HG03571 (cell line): ENCODE measurements at regions not wholly inside any gene's neighbourhood (a gene's known extent, or its start where the extent isn't known, plus 50 kb on each side); places are given as distances from the start of the nearest gene placed in this dataset.

Experiments used
- ATAC-seq: cut with Tn5 transposase; IDR thresholded peaks from one replicate; pipeline ENCODE4 v1.9.1; 2021; ENCODE audit not compliant: unreplicated experiment

GRCh38 chr2:205902041-205902899 lies 183.7 kb downstream of the INO80D start:
- no peak for ATAC-seq

- no peak for ATAC-seq
Measured at GRCh38 chr2:205901491-205901890, 184.5 kb downstream of the INO80D start.

DNA sequence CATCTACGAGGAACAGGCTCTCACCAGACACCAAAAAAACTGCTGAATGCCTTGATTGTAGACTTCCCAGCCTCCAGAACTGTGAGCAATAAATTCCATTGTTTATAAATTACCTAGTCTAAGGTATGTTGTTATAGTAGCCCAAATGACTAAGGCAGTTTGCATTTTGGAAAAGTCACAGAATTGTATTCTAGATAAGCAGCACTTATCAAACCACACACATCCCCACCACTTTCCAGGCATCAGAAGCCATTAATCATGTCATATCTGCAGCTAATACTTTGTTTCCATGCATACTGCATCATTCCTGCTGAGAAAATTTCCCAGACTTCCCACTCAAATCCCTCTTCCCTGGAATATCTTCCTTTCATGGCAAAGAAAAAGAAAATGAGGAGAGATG lies 187.2 kb downstream of the INO80D start:
- no peak for ATAC-seq

DNA sequence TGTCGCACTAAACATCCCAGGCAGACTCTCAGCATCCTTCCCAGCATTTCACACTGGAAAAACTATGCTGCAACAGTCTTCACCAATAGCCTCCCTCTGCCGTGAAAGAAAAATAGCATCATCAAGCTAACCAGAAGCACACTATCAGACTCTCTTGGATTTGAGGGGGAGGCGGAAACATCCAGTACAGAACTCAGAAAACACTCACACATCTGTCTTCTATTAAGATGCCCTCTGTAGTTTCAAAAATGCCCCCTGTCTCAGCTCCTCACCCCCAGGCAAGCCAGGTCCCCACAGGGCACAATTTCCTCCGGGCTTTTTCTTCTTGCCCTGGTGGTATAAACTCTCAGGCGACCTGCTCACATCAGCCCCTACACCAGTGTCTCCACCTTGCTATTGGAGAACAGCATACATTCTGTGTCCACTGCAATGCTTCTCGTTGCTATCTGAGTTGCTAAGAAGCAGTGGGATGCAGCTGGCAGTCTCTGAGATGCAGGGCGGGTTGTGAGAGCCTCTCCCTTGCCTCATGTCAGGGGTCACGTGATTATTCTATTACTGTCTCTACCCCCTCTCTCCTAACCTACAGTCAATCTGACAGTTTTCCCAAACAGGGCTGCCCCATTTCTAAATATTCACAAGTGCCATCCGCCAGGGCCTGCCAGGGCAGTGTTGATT lies 189.9 kb downstream of the INO80D start:
- ATAC-seq = no peak

- ATAC-seq = no peak
Measured at GRCh38 chr2:205892665-205893259, 193.2 kb downstream of the INO80D start.

GRCh38 chr2:205892251-205892655 lies 193.7 kb downstream of the INO80D start:
- ATAC-seq = no peak

DNA sequence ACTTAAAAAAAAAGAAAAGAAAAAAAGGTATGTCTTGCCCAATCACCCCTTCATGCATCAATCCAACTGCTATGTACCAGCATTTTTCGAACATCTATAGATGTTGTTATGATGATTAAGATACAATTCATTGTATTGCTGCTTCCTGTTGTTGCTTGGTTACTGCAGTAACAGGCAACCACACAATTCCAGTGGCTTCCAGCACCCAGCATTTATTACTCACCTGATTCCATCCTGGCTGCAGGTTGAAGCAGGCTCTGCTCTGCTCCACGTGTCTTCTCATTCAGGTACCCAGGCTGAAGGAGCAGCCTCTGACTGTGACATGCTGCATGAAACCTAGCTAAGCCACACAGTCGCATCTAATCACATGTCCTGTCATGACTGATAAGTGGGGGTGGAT lies 196.9 kb downstream of the INO80D start:
- ATAC-seq = no peak

DNA sequence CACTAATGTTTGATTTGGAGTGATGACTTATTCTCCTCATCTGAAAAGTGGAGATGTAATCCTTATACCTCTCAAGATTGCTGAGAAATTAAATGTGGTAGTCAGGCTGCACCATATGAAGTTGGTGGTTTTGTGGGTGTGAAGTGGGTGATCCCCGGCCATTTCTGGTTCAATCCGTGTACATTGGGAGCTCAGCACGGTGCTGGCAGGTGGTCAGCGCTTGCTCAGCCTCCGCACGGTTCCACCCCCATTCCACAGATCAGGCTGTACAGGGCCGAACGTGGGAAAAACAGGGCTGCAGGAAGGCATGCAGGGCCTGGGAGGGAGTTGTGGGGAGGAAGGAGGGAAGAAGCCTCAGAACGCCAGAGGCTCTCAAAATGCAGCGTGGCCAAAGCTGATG lies 198.3 kb downstream of the INO80D start:
- ATAC-seq = no peak

DNA sequence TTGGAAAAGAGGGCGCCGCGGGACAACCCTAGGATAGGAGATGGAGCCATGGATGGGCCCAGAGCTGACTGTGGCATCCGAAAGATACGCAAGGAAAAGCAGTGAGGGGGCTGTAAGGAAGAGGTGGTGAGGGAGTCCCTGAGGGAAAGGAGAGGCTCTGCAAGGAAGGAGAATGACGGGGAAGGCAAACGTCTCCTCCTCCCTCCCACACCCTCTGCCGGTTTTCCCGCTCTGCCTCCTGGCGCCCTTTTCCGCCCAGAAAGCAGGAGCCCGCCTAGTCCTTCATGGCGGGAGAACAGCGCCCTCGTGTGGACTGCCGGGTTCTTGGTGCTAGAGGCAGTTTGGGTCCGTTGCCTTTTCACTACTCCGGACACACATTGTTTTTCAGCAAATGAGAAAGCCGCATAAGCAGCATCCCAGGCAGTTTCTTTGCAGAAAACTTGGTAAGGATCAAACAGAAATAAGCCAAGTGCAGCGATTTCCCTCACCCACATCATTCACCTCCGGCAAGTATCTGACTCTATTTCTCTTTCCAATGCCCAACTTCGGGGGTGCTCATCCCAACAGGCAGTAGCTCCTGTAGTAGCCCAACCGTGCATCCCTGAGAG lies 200.4 kb downstream of the INO80D start:
- ATAC-seq = no peak

DNA sequence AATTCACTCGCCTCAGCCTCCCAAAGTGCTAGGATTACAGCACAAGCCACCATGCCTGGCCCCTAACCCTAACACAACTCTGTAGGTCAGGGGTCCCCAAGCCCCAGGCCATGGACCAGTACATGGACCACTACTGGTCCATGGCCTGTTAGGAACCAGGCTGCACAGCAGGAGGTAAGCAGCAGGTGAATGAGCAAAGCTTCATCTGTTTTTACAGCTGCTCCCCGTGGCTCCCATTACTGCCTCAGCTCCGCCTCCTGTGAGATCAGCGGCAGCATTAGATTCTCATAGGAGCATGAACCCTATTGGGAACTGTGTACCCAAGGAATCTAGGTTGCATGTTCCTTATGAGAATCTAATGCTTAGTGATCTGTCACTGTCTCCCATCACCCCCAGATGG lies 201.7 kb downstream of the NRP2 start:
- ATAC-seq = no peak

DNA sequence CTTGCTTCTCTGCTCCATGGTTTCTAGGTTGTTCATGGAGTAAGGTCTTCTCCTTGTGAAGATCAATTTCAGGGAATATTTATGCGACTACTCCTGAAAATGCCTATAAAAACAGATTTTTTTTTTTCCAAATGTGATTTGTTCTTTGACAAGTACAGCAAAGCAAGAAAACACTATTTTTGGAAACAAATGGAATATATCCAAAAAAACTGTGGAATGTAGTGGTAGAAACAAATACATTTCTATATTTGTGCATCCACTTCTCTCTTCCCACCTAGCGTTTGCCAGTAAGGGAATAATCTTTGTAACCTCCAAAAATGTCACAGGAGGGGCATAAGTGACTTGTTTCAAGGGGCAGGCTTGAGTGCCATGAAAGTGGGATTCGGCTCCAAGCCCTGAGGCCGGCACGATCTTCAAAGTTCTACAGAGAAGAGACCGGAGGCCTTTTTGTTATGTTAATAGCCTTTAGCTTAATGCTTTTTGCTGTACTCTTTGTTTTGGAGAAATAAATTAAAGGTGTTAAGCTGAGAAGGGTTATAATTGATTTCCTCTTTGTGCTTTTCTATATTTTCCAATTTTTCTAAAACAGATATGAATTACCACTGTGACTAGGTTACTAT lies 200.6 kb downstream of the NRP2 start:
- no peak for ATAC-seq

DNA sequence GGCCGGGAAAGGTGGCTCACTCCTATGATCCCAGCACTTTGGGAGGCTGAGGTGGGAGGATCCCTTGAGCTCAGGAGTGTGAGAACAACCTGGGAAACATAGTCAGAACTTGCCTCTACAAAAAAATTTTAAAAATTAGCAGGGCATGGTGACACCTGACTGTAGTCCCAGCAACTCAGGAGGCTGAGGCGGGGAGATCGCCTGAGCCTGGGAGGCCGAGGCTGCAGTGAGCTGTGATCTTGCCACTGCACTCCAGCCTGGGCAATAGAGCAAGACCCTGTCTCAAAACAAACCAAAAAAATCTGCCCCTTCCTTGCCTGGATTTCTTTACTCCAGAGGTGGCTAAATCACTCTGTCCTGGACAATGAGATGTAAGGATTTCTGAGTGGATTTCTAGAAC lies 197.7 kb downstream of the NRP2 start:
- ATAC-seq = no peak

DNA sequence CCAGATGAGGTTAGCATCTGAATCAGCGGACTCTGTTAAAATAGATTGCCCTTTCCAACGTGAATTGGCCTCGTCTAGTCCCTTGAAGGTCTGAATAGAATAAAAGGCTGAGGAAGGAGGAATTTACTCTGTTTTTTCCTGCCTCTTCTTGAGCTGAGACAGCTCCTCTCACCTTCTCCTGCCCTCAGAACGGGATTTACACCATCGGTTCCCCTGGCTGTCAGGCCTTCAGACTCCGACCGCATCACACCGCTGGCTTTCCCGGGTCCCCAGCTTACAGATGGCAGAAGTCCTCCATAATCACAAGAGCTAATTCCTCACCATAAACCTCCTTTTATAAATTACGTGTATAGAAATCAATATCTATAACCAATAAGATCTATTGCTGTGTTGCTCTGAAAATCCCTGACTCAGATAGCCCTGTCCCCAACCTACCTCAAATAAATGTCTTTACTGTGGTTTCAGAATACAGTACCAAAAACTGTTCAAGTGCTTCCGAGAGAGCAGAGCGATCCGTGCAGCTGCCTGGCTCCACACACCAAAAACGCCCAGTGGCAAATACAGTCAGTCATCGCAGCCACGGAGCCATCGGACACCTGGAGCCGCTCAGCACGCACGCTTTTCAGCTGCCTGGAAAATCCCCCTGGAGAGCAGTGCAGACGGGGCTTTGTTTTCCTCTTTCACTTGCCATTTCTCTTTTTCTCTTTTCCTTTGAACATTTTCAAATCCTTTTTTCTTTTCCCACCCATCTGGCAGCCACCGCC lies 196.9 kb downstream of the NRP2 start:
- no peak for ATAC-seq

DNA sequence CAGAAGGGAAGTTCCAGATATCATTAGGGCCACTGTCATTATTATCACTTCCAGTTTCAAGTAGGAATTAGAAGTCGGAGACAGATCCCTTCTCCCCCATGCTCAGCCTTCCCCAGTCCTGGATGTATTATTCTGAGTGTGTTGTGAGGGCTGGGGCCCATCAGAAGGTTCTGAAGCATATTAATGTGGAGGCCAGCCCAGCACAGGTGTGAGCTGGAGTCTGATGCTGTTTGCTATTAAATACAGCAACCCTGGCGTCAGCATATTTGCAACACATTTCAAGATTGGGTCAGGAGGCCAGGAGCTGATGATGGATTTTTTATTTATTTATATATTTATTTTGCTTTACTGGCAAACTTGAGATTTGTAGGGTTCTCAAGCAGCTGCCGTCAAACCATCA lies 195.2 kb downstream of the NRP2 start:
- ATAC-seq = no peak

GRCh38 chr2:205876127-205876526 lies 193.8 kb downstream of the NRP2 start:
- ATAC-seq = no peak

GRCh38 chr2:205872716-205873115 lies 190.4 kb downstream of the NRP2 start:
- no peak for ATAC-seq

GRCh38 chr2:205869439-205869838 lies 187.1 kb downstream of the NRP2 start:
- no peak for ATAC-seq

GRCh38 chr2:205868773-205869333 lies 186.6 kb downstream of the NRP2 start:
- no peak for ATAC-seq

- ATAC-seq = no peak
Measured at GRCh38 chr2:205868053-205868452, 185.8 kb downstream of the NRP2 start.

DNA sequence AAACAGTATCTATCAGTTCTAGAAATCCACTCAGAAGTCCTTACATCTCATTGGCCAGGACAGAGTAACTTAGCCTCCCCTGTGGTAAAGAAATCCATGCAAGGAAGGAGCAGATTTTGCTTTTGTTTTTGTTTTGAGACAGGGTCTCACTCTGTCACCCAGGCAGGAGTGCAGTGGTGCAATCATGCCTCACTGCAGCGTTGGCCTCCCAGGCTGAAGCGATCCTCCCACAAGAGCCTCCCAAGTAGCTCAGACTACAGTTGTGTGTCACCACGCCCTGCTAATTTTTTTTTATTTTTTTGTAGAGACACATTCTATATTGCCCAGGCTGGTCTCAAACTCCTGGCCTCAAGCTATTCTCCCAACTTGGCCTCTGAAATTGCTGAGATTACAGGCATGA lies 185.1 kb downstream of the NRP2 start:
- ATAC-seq = no peak
